GM21528 (cell line): ENCODE measurements at regions not wholly inside any gene's neighbourhood (a gene's known extent, or its start where the extent isn't known, plus 50 kb on each side); places are given as distances from the start of the nearest gene placed in this dataset.

Experiments
- ATAC-seq: cut with Tn5 transposase; IDR thresholded peaks from one replicate; pipeline ENCODE4 v1.9.1; 2021; ENCODE audit warnings: mild to moderate bottlenecking, moderate library complexity; ENCODE audit not compliant: unreplicated experiment, low FRiP score

- no peak for ATAC-seq
Measured at GRCh38 chr3:163159306-163159705, 1662.7 kb downstream of the OTOL1 start.

DNA sequence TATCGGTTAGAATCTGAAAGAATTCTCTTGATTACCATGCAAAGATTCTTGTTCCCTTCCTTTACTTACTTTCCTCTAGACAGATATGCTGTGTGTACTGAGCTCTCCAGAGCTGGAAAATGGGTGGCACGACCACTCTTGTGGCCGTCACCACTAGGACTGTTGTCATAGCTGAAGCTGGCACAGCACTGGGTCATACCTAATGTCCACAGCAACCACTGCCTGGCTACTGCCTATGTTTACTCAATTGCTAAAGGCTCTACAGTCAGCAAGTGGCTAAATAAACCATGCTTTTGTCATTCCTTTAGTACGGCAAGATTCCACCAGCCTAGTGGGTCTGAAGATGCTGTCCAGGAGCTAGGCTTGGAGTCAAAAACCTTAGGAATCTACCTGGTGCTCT is 1643.0 kb downstream of the OTOL1 start:
- no peak for ATAC-seq

GRCh38 chr3:163138258-163138657 is 1641.7 kb downstream of the OTOL1 start:
- no peak for ATAC-seq

- ATAC-seq: no peak
Measured at GRCh38 chr3:163132111-163132510, 1635.5 kb downstream of the OTOL1 start.

DNA sequence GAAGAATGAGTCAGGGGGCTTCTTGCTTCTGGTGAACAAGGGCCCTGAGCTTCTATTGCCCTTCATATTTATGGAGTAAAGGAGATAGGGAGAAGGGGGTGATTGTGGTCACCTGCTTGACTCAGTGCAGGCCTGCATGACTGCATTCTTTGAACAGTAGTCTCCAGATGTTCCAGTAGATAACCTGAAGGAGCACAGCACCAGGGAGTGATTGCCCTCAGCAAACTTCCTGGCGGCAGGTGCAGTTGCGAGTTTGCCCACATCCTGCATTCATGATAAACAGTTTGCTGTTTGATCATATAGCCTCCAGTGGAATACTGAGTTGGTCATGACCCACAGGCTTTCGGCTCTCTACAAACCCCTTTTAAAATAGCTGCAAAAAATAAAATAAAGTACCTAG is 1632.7 kb downstream of the OTOL1 start:
- no peak for ATAC-seq

DNA sequence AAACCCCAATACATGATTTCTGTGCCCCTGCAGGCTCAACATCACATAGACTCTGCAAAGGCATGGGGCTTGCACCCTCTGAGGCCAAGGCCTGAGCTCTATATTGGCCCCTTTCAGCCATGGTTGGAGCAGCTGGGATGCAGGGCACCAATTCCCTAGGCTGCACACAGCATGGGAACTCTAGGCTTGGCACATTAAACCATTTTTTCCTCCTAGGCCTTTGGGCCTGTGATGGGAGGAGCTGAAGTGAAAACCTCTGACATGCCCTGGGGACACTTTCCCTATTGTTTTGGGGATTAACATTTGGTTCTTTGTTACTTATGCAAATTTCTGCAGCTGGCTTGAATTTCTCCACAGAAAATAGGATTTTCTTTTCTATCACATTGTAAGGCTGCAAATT is 1629.5 kb downstream of the OTOL1 start:
- no peak for ATAC-seq
